ENCODE measurements at regions not wholly inside any gene's neighbourhood (a gene's known extent, or its start where the extent isn't known, plus 50 kb on each side); places are given as distances from the start of the nearest gene placed in this dataset.
A peak's percentile ranks its signal among the peaks of the same experiment; 100 is the strongest.
"Not testable (repeated sequence)": the region's sequence is repeated elsewhere in the genome, so short reads cannot be mapped to it uniquely, and the experiment has no call there.

- no peak for DNase-seq
Measured at GRCh38 chr6:51265426-51265825, 446.8 kb downstream of the TFAP2B start.

- DNase-seq, result peak; percentile 1
Measured at GRCh38 chr6:51266604-51267003, 447.9 kb downstream of the TFAP2B start.

GRCh38 chr6:51268666-51269065 is 450.0 kb downstream of the TFAP2B start:
- DNase-seq, result no peak

GRCh38 chr6:51269876-51270275 is 451.2 kb downstream of the TFAP2B start:
- DNase-seq, result no peak

- no peak for DNase-seq
Measured at GRCh38 chr6:51271615-51272014, 452.9 kb downstream of the TFAP2B start.

- no peak for DNase-seq
Measured at GRCh38 chr6:51273228-51273961, 454.7 kb downstream of the TFAP2B start.

- no peak for DNase-seq
Measured at GRCh38 chr6:51277474-51277873, 458.8 kb downstream of the TFAP2B start.

GRCh38 chr6:51282026-51282425 is 463.4 kb downstream of the TFAP2B start:
- DNase-seq, result no peak

GRCh38 chr6:51283723-51284355 is 465.2 kb downstream of the TFAP2B start:
- DNase-seq, result no peak

- DNase-seq, result no peak
Measured at GRCh38 chr6:51285876-51286275, 467.2 kb downstream of the TFAP2B start.

- DNase-seq, result peak; percentile 75
Measured at GRCh38 chr6:51289041-51289440, 470.4 kb downstream of the TFAP2B start.

GRCh38 chr6:51292659-51293058 is 474.0 kb downstream of the TFAP2B start:
- DNase-seq, result peak; percentile 71

- DNase-seq, result no peak
Measured at GRCh38 chr6:51299621-51300380, 481.1 kb downstream of the TFAP2B start.

- DNase-seq, result no peak
Measured at GRCh38 chr6:51300510-51300909, 481.8 kb downstream of the TFAP2B start.

GRCh38 chr6:51301962-51302361 is 483.3 kb downstream of the TFAP2B start:
- DNase-seq, result no peak

- DNase-seq, result no peak
Measured at GRCh38 chr6:51302431-51302830, 483.8 kb downstream of the TFAP2B start.

GRCh38 chr6:51303338-51303737 is 484.7 kb downstream of the TFAP2B start:
- DNase-seq, result no peak

GRCh38 chr6:51314965-51315364 is 496.3 kb downstream of the TFAP2B start:
- no peak for DNase-seq

GRCh38 chr6:51318674-51319073 is 500.0 kb downstream of the TFAP2B start:
- no peak for DNase-seq

GRCh38 chr6:51321477-51321876 is 502.8 kb downstream of the TFAP2B start:
- not testable (repeated sequence) for DNase-seq

GRCh38 chr6:51322505-51322904 is 503.8 kb downstream of the TFAP2B start:
- no peak for DNase-seq

- no peak for DNase-seq
Measured at GRCh38 chr6:51323056-51323455, 504.4 kb downstream of the TFAP2B start.

- no peak for DNase-seq
Measured at GRCh38 chr6:51330971-51331370, 512.3 kb downstream of the TFAP2B start.

GRCh38 chr6:51335543-51335942 is 516.9 kb downstream of the TFAP2B start:
- DNase-seq, result no peak
